Left lung (tissue), 4 donors: ENCODE measurements at regions not wholly inside any gene's neighbourhood (a gene's known extent, or its start where the extent isn't known, plus 50 kb on each side); places are given as distances from the start of the nearest gene placed in this dataset.

Experiments used
- ATAC-seq: fragments of 200-7000 bp; cut with Tn5 transposase; one replicate; pipeline ENCODE4 v1.9.1; 2020; ENCODE audit warnings: moderate library complexity
- DNase-seq, 4 donors: peaks; one replicate each; pipeline ENCODE4 v3.0.0-alpha.2; 2013 to 2020
- H3K27ac ChIP-seq, 2 donors: fragments of 200-600 bp; sonication (generic) in 1 of 2; one replicate each; pipeline versions ENCODE4 v1.5.0 to v1.8.0; 2020 to 2021
- H3K27me3 ChIP-seq, 2 donors: fragments of 200-600 bp; sonication (generic) in 1 of 2; one replicate each; pipeline versions ENCODE4 v1.5.0 to v1.8.0; 2020 to 2021
- H3K36me3 ChIP-seq, 2 donors: fragments of 200-600 bp; sonication (generic) in 1 of 2; one replicate each; pipeline versions ENCODE4 v1.5.0 to v1.8.0; 2020 to 2021
- H3K4me1 ChIP-seq, 2 donors: fragments of 200-600 bp; one replicate each; pipeline ENCODE4 v1.8.0; 2021
- H3K4me3 ChIP-seq, 2 donors: fragments of 200-600 bp; sonication (generic) in 1 of 2; one replicate each; pipeline versions ENCODE4 v1.5.0 to v1.8.0; 2020 to 2021; ENCODE audit warnings: mild to moderate bottlenecking in 1 of 2
- H3K9me3 ChIP-seq, 2 donors: fragments of 200-600 bp; sonication (generic) in 1 of 2; one replicate each; pipeline versions ENCODE4 v1.5.0 to v1.8.0; 2020 to 2021
- CTCF ChIP-seq, 2 donors: fragments of 200-600 bp; sonication (generic) in 1 of 2; IDR thresholded peaks; one replicate each; pipeline versions ENCODE4 v1.5.0 to v1.8.0; 2021; ENCODE audit warnings: antibody characterized with exemption in 2 of 2
- intact Hi-C, 2 donors: fragments of 100-400 bp; cut with DNase I; formaldehyde crosslinking; loops; one replicate each; pipeline versions ENCODE4 v1.11.2 to v1.14.2; 2022
- donor health status: DM: no; HTN: yes; CAD: no.
- donor health status: DM: no; HTN: no; CAD: no.

DNA sequence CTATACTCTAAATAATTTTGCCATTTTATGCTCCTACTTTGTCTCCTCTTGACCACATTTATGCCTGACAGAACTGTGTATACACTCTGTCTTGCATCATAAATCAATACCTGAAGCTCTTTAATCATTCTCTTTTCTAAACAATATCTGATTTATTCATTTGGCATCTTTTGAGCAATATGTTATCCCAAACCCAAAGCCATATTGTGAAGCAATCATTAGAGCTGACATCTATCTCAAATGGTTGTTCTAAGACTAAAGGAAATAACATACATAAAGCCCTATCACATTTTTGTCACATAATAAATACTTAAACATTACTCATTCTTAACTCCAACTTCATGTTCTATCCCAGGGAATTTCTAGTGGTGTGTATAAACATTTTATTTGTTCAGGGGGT, 717.6 kb downstream of the SORCS1 start:
- ATAC-seq: no peak
- no peak overlapping the region for H3K4me3 ChIP-seq
- H3K9me3 ChIP-seq: no peaks in the 10 kb centered on the region
- H3K36me3 ChIP-seq: no peaks in the 10 kb centered on the region
- DNase-seq: no peak
- no peak overlapping the region for H3K27ac ChIP-seq
- no peaks in the 10 kb centered on the region for H3K27me3 ChIP-seq
- no peaks in the 10 kb centered on the region for H3K4me1 ChIP-seq
- intact Hi-C loops: no loop called here
- TF ChIP-seq CTCF (IDR thresholded peaks at IDR 0.05): no peak

DNA sequence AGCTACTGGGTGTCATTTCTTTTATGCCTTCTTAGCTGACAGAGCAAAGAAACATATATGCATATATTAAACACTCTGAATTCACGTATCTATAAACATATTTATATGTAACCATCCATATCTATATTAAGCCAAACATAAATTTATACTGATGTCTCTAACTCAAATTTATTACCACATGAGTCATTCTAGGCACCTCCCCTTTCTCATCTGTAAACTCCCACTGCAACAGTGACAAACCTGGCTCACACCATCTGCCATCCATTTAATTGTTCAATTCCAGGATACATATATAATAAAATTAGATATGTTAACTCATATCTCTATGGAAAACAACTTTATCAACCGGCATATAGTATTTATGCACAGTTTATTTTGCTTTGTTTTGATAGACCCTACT, 722.3 kb downstream of the SORCS1 start:
- no peak for TF ChIP-seq CTCF (IDR thresholded peaks at IDR 0.05)
- Histone ChIP-seq H3K9me3 (no peaks in the 10 kb centered on the region), H3K4me3 (no peak overlapping the region), H3K27me3 (no peaks in the 10 kb centered on the region), H3K36me3 (no peaks in the 10 kb centered on the region), H3K27ac (no peak overlapping the region), H3K4me1 (no peaks in the 10 kb centered on the region)
- intact Hi-C loops: no loop called here
- ATAC-seq: no peak
- no peak for DNase-seq

DNA sequence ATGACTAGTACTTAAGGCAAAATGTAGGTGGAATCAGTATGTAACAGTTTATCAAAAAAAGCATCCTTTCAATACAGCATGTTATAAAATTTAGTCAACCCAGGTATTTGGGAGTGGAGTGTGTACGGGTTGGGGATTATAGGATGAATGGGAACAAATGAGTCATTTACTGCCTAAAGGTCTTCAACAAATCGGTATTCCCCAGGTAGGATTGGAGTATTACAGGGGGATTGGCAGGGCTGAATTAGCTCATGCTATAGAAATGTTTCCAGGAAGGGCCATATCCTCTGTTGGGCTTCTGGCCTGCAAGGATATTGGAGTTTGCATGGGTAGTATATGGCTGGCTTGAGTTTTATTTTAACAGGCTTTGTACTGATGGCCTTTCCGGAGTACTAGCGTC, 723.7 kb downstream of the SORCS1 start:
- Histone ChIP-seq H3K27me3 (no peaks in the 10 kb centered on the region), H3K4me1 (no peaks in the 10 kb centered on the region), H3K36me3 (no peaks in the 10 kb centered on the region), H3K27ac (no peak overlapping the region), H3K4me3 (no peak overlapping the region), H3K9me3 (no peaks in the 10 kb centered on the region)
- ATAC-seq (no peak), DNase-seq (no peak)
- intact Hi-C loops: no loop called here
- TF ChIP-seq CTCF (IDR thresholded peaks at IDR 0.05): no peak

DNA sequence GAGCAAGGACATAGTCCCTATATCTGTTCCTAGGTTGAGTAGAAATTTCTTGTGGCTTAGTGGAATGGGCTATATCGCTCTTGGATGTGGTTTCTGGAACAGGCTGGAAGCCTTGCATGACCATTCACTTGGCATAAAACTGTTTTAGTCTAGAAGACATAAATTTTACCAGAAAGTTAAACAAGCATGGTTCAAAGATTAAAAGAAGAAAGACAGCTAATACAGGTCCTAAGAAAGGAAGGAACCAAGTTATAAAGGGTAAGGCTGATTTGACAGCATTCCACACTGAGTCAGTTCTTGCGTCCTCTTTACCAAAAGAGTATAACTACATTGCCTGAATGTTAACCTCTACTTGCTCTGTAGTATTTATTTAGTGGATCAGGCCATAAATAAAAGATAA, 724.2 kb downstream of the SORCS1 start:
- TF ChIP-seq CTCF (IDR thresholded peaks at IDR 0.05): no peak
- intact Hi-C loops: no loop called here

DNA sequence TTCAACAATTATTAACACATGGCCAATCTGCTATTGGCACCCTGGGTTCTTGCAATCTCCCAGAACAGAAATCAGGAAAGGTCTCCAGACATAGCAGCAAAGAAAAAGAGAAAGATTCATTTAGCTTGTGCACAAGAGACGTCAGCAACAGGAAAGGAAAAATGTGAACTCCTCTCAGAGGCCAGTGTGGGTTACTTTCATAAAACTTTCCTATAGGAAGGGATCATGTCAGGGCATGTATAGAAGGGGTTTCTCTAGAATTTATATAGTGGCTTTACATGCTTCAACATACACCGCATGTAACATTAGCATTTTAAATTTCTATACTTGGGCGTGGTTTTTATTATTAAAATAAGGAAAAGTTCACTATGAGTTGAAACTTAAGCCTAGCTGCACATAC, 725.1 kb downstream of the SORCS1 start:
- no peak overlapping the region for H3K4me3 ChIP-seq
- no peaks in the 10 kb centered on the region for H3K9me3 ChIP-seq

More for the DNA sequence above, 724.2 kb downstream of the SORCS1 start:
- no peak for DNase-seq
- H3K4me3 ChIP-seq: no peak overlapping the region
- ATAC-seq: no peak
- no peaks in the 10 kb centered on the region for H3K27me3 ChIP-seq
- no peaks in the 10 kb centered on the region for H3K4me1 ChIP-seq
- no peaks in the 10 kb centered on the region for H3K9me3 ChIP-seq
- H3K36me3 ChIP-seq: no peaks in the 10 kb centered on the region
- no peak overlapping the region for H3K27ac ChIP-seq

More for the DNA sequence above, 725.1 kb downstream of the SORCS1 start:
- H3K27ac ChIP-seq: no peak overlapping the region
- DNase-seq (no peak), ATAC-seq (no peak)
- no peak for TF ChIP-seq CTCF (IDR thresholded peaks at IDR 0.05)
- no peaks in the 10 kb centered on the region for H3K36me3 ChIP-seq
- H3K27me3 ChIP-seq: no peaks in the 10 kb centered on the region
- intact Hi-C loops: no loop called here
- no peaks in the 10 kb centered on the region for H3K4me1 ChIP-seq
